ENCODE measurements at regions not wholly inside any gene's neighbourhood (a gene's known extent, or its start where the extent isn't known, plus 50 kb on each side); places are given as distances from the start of the nearest gene placed in this dataset.

GRCh38 chr5:28219539-28219938, 1181.2 kb upstream of the CDH9 start:
- TF ChIP-seq CTCF (IDR thresholded peaks at IDR 0.05; ENCODE audit: extremely low read depth in 1 of 2, insufficient read depth in 1 of 2, low read depth in 1 of 2, low read length in 2 of 2) (no peak), POLR2A (IDR thresholded peaks at IDR 0.05; ENCODE audit: low read depth, low read length) (no peak)

All from endothelial cell of umbilical vein (primary cell).